Keratinocyte (primary cell): ENCODE measurements at regions not wholly inside any gene's neighbourhood (a gene's known extent, or its start where the extent isn't known, plus 50 kb on each side); places are given as distances from the start of the nearest gene placed in this dataset.

Experiments
- EZH2 ChIP-seq: IDR thresholded peaks from one replicate; pipeline ENCODE4 v1.6.1; 2012; ENCODE audit warnings: inconsistent platforms, mild to moderate bottlenecking, low read length, moderate library complexity
- TF ChIP-seq, protein P1 (sequence below), 3 experiments: IDR thresholded peaks in 1 of 3; conservative IDR thresholded peaks in 1 of 3; optimal IDR thresholded peaks in 1 of 3; 2 replicates in 2 of 3; 3 replicates in 1 of 3; pipeline versions ENCODE3 to v1.5.1; 2011; ENCODE audit warnings: low read length in 3 of 3, mild to moderate bottlenecking in 3 of 3, moderate library complexity in 2 of 3, control low read depth in 1 of 3, inconsistent platforms in 1 of 3; ENCODE audit not compliant: insufficient read depth in 2 of 3; ENCODE audit errors: extremely low read depth in 1 of 3

- TF ChIP-seq, protein P1, sequence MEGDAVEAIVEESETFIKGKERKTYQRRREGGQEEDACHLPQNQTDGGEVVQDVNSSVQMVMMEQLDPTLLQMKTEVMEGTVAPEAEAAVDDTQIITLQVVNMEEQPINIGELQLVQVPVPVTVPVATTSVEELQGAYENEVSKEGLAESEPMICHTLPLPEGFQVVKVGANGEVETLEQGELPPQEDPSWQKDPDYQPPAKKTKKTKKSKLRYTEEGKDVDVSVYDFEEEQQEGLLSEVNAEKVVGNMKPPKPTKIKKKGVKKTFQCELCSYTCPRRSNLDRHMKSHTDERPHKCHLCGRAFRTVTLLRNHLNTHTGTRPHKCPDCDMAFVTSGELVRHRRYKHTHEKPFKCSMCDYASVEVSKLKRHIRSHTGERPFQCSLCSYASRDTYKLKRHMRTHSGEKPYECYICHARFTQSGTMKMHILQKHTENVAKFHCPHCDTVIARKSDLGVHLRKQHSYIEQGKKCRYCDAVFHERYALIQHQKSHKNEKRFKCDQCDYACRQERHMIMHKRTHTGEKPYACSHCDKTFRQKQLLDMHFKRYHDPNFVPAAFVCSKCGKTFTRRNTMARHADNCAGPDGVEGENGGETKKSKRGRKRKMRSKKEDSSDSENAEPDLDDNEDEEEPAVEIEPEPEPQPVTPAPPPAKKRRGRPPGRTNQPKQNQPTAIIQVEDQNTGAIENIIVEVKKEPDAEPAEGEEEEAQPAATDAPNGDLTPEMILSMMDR (optimal IDR thresholded peaks at IDR 0.05 in 1 of 3, IDR thresholded peaks at IDR 0.05 in 1 of 3, conservative IDR thresholded peaks at IDR 0.05 in 1 of 3; ENCODE audit: extremely low read depth in 1 of 3, insufficient read depth in 2 of 3, low read length in 3 of 3), result no peak
- TF ChIP-seq EZH2, result no peak
Observed at GRCh38 chr13:29926098-29926476, 75.7 kb upstream of the UBL3 start.
